ENCODE measurements at regions not wholly inside any gene's neighbourhood (a gene's known extent, or its start where the extent isn't known, plus 50 kb on each side); places are given as distances from the start of the nearest gene placed in this dataset.

- TF ChIP-seq, protein P1, sequence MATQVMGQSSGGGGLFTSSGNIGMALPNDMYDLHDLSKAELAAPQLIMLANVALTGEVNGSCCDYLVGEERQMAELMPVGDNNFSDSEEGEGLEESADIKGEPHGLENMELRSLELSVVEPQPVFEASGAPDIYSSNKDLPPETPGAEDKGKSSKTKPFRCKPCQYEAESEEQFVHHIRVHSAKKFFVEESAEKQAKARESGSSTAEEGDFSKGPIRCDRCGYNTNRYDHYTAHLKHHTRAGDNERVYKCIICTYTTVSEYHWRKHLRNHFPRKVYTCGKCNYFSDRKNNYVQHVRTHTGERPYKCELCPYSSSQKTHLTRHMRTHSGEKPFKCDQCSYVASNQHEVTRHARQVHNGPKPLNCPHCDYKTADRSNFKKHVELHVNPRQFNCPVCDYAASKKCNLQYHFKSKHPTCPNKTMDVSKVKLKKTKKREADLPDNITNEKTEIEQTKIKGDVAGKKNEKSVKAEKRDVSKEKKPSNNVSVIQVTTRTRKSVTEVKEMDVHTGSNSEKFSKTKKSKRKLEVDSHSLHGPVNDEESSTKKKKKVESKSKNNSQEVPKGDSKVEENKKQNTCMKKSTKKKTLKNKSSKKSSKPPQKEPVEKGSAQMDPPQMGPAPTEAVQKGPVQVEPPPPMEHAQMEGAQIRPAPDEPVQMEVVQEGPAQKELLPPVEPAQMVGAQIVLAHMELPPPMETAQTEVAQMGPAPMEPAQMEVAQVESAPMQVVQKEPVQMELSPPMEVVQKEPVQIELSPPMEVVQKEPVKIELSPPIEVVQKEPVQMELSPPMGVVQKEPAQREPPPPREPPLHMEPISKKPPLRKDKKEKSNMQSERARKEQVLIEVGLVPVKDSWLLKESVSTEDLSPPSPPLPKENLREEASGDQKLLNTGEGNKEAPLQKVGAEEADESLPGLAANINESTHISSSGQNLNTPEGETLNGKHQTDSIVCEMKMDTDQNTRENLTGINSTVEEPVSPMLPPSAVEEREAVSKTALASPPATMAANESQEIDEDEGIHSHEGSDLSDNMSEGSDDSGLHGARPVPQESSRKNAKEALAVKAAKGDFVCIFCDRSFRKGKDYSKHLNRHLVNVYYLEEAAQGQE (IDR thresholded peaks at IDR 0.05; ENCODE audit: borderline replicate concordance) = peak; percentile 2; the same call in 1 of the 2 replicates
- TF ChIP-seq, protein P1 (CRISPR knock-in tag; IDR thresholded peaks at IDR 0.05; ENCODE audit: low read depth) = no peak
- 0 out of 2 replicates have a peak, but pooled peaks have one; percentile 42 for TF ChIP-seq ZNF589 (CRISPR knock-in tag; IDR thresholded peaks at IDR 0.05; ENCODE audit: low read depth)
- TF ChIP-seq EWSR1 (IDR thresholded peaks at IDR 0.05; ENCODE audit: borderline replicate concordance, low read depth, partially characterized antibody) = no peak
- TF ChIP-seq MAFG (tag; conservative IDR thresholded peaks at IDR 0.05) = 0 out of 2 replicates have a peak, but pooled peaks have one; percentile 30
- peak; percentile 85; the same call in 1 of the 2 replicates for TF ChIP-seq MTA1 (IDR thresholded peaks at IDR 0.05; ENCODE audit: borderline replicate concordance)
- TF ChIP-seq TEAD4 (IDR thresholded peaks at IDR 0.05; ENCODE audit: low read length) = peak; percentile 57; the same call in 1 of the 2 replicates
- no peak for TF ChIP-seq TEAD4 (CRISPR knock-in tag; IDR thresholded peaks at IDR 0.05; ENCODE audit: borderline replicate concordance)
- no peak for TF ChIP-seq PBX2 (CRISPR knock-in tag; IDR thresholded peaks at IDR 0.05; ENCODE audit: low read depth)
- peak; percentile 86 for TF ChIP-seq PBX2 (tag; conservative IDR thresholded peaks at IDR 0.05; ENCODE audit: low read depth)
- TF ChIP-seq, protein P2, sequence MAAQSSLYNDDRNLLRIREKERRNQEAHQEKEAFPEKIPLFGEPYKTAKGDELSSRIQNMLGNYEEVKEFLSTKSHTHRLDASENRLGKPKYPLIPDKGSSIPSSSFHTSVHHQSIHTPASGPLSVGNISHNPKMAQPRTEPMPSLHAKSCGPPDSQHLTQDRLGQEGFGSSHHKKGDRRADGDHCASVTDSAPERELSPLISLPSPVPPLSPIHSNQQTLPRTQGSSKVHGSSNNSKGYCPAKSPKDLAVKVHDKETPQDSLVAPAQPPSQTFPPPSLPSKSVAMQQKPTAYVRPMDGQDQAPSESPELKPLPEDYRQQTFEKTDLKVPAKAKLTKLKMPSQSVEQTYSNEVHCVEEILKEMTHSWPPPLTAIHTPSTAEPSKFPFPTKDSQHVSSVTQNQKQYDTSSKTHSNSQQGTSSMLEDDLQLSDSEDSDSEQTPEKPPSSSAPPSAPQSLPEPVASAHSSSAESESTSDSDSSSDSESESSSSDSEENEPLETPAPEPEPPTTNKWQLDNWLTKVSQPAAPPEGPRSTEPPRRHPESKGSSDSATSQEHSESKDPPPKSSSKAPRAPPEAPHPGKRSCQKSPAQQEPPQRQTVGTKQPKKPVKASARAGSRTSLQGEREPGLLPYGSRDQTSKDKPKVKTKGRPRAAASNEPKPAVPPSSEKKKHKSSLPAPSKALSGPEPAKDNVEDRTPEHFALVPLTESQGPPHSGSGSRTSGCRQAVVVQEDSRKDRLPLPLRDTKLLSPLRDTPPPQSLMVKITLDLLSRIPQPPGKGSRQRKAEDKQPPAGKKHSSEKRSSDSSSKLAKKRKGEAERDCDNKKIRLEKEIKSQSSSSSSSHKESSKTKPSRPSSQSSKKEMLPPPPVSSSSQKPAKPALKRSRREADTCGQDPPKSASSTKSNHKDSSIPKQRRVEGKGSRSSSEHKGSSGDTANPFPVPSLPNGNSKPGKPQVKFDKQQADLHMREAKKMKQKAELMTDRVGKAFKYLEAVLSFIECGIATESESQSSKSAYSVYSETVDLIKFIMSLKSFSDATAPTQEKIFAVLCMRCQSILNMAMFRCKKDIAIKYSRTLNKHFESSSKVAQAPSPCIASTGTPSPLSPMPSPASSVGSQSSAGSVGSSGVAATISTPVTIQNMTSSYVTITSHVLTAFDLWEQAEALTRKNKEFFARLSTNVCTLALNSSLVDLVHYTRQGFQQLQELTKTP (IDR thresholded peaks at IDR 0.05; ENCODE audit: low read depth in 1 of 2, partially characterized antibody in 2 of 2) = peak in 1 of 2 experiments; percentile 74
- peak; percentile 37; the same call in 1 of the 2 replicates for TF ChIP-seq CBFA2T3 (IDR thresholded peaks at IDR 0.05)
- 0 out of 2 replicates have a peak, but pooled peaks have one; percentile 19 for TF ChIP-seq BACH1 (tag; IDR thresholded peaks at IDR 0.05)
- peak; percentile 15 to 88; a peak in 2 of 4 replicates for TF ChIP-seq RCOR1 (IDR thresholded peaks at IDR 0.05; ENCODE audit: borderline replicate concordance in 1 of 2, low read depth in 2 of 2, low read length in 2 of 2)
These were observed 115.2 kb downstream of the MRPL14 start (continued) for GRCh38 chr6:44012078-44012493.

Data from K562 (cell line).